ENCODE measurements at regions not wholly inside any gene's neighbourhood (a gene's known extent, or its start where the extent isn't known, plus 50 kb on each side); places are given as distances from the start of the nearest gene placed in this dataset.

GRCh38 chr1:177571485-177572076 lies 398.3 kb downstream of the SEC16B start:
- no peak overlapping the region for H2BK15ac ChIP-seq (ENCODE audit: low read depth, poor library complexity, severe bottlenecking)
- no peak overlapping the region for H2BK120ac ChIP-seq (ENCODE audit: low read depth, low read length)
- peaks cover 0 to under 1% of the 10 kb centered on the region in 2 experiments for H3K27me3 ChIP-seq (ENCODE audit: control insufficient read depth in 1 of 2, insufficient read depth in 1 of 2, low read length in 2 of 2)
- no peak overlapping the region for H2AFZ ChIP-seq (ENCODE audit: low read depth, low read length)
- no peak overlapping the region for H3K4me3 ChIP-seq (ENCODE audit: insufficient read depth in 1 of 2, low read depth in 1 of 2, low read length in 2 of 2)
- no peak overlapping the region for H4K8ac ChIP-seq (ENCODE audit: low read length)
- H2BK5ac ChIP-seq (ENCODE audit: low read depth, low read length, poor library complexity, severe bottlenecking): no peak overlapping the region
- no peak overlapping the region for H3K4me2 ChIP-seq (ENCODE audit: low read length, poor library complexity, severe bottlenecking)
- H3K4me1 ChIP-seq (ENCODE audit: control insufficient read depth, insufficient read depth, low read depth, low read length): no peaks in the 10 kb centered on the region
- H3K9ac ChIP-seq (ENCODE audit: low read length): no peak overlapping the region
- H3K79me1 ChIP-seq (replicated peaks; ENCODE audit: low read length, poor library complexity, severe bottlenecking): no peaks in the 10 kb centered on the region
- no peaks in the 10 kb centered on the region for H3K36me3 ChIP-seq (ENCODE audit: control insufficient read depth in 1 of 2, insufficient read depth in 2 of 2, low read depth in 1 of 2, low read length in 2 of 2)
- no peak overlapping the region for H3K4ac ChIP-seq (ENCODE audit: low read depth in 1 of 2, low read length in 2 of 2)
- no peaks in the 10 kb centered on the region for H3K9me3 ChIP-seq (ENCODE audit: control insufficient read depth, low read length)
- H3K27ac ChIP-seq (ENCODE audit: low read length, poor library complexity, severe bottlenecking): no peak overlapping the region
- no peak for DNase-seq
- H2AK5ac ChIP-seq (ENCODE audit: low read length, severe bottlenecking): no peak overlapping the region
- no peak overlapping the region for H4K91ac ChIP-seq (ENCODE audit: low read length)
- no peak overlapping the region for H2BK12ac ChIP-seq (ENCODE audit: low read length in 2 of 2)
- H3K23ac ChIP-seq (ENCODE audit: low read length in 2 of 2): no peak overlapping the region
- whole genome bisulfite sequencing: 70% methylated on average over 4 of the region's 5 CpGs
- H3K18ac ChIP-seq (ENCODE audit: low read depth in 1 of 2, low read length in 2 of 2): no peak overlapping the region
- no peak overlapping the region for H3K14ac ChIP-seq (ENCODE audit: low read length in 2 of 2)

GRCh38 chr1:177571076-177571475 lies 398.8 kb downstream of the SEC16B start:
- H3K79me1 ChIP-seq (replicated peaks; ENCODE audit: low read length, poor library complexity, severe bottlenecking): no peaks in the 10 kb centered on the region
- no peak overlapping the region for H3K4ac ChIP-seq (ENCODE audit: low read depth in 1 of 2, low read length in 2 of 2)
- no peak overlapping the region for H4K8ac ChIP-seq (ENCODE audit: low read length)
- H3K27ac ChIP-seq (ENCODE audit: low read length, poor library complexity, severe bottlenecking): no peak overlapping the region
- WGBS: no CpG with 5 or more reads among the region's 1 CpG
- H3K14ac ChIP-seq (ENCODE audit: low read length in 2 of 2): no peak overlapping the region
- H2AFZ ChIP-seq (ENCODE audit: low read depth, low read length): no peak overlapping the region
- H4K91ac ChIP-seq (ENCODE audit: low read length): no peak overlapping the region
- H3K36me3 ChIP-seq (ENCODE audit: control insufficient read depth in 1 of 2, insufficient read depth in 2 of 2, low read depth in 1 of 2, low read length in 2 of 2): no peaks in the 10 kb centered on the region
- no peaks in the 10 kb centered on the region for H3K9me3 ChIP-seq (ENCODE audit: control insufficient read depth, low read length)
- H2BK5ac ChIP-seq (ENCODE audit: low read depth, low read length, poor library complexity, severe bottlenecking): no peak overlapping the region
- no peak overlapping the region for H3K23ac ChIP-seq (ENCODE audit: low read length in 2 of 2)
- no peak overlapping the region for H3K18ac ChIP-seq (ENCODE audit: low read depth in 1 of 2, low read length in 2 of 2)
- H3K27me3 ChIP-seq (ENCODE audit: control insufficient read depth in 1 of 2, insufficient read depth in 1 of 2, low read length in 2 of 2): no peaks in the 10 kb centered on the region
- no peak overlapping the region for H2BK12ac ChIP-seq (ENCODE audit: low read length in 2 of 2)
- H2BK120ac ChIP-seq (ENCODE audit: low read depth, low read length): no peak overlapping the region
- no peak overlapping the region for H3K4me2 ChIP-seq (ENCODE audit: low read length, poor library complexity, severe bottlenecking)
- no peak overlapping the region for H2AK5ac ChIP-seq (ENCODE audit: low read length, severe bottlenecking)
- H3K4me3 ChIP-seq (ENCODE audit: insufficient read depth in 1 of 2, low read depth in 1 of 2, low read length in 2 of 2): no peak overlapping the region
- no peak for DNase-seq
- no peak overlapping the region for H3K9ac ChIP-seq (ENCODE audit: low read length)
- H2BK15ac ChIP-seq (ENCODE audit: low read depth, poor library complexity, severe bottlenecking): no peak overlapping the region
- H3K4me1 ChIP-seq (ENCODE audit: control insufficient read depth, insufficient read depth, low read depth, low read length): no peaks in the 10 kb centered on the region

GRCh38 chr1:177569476-177569875 lies 398.7 kb downstream of the BRINP2 start:
- no peak for DNase-seq
- Histone ChIP-seq H3K9ac (ENCODE audit: low read length) (no peak overlapping the region), H3K27me3 (ENCODE audit: control insufficient read depth in 1 of 2, insufficient read depth in 1 of 2, low read length in 2 of 2) (no peaks in the 10 kb centered on the region), H2BK5ac (ENCODE audit: low read depth, low read length, poor library complexity, severe bottlenecking) (no peak overlapping the region), H3K36me3 (ENCODE audit: control insufficient read depth in 1 of 2, insufficient read depth in 2 of 2, low read depth in 1 of 2, low read length in 2 of 2) (no peaks in the 10 kb centered on the region), H4K91ac (ENCODE audit: low read length) (no peak overlapping the region), H3K4ac (ENCODE audit: low read depth in 1 of 2, low read length in 2 of 2) (no peak overlapping the region), H2BK15ac (ENCODE audit: low read depth, poor library complexity, severe bottlenecking) (no peak overlapping the region), H3K23ac (ENCODE audit: low read length in 2 of 2) (no peak overlapping the region), H3K27ac (ENCODE audit: low read length, poor library complexity, severe bottlenecking) (no peak overlapping the region), H3K4me1 (ENCODE audit: control insufficient read depth, insufficient read depth, low read depth, low read length) (no peaks in the 10 kb centered on the region), H3K4me3 (ENCODE audit: insufficient read depth in 1 of 2, low read depth in 1 of 2, low read length in 2 of 2) (no peak overlapping the region), H2AFZ (ENCODE audit: low read depth, low read length) (no peak overlapping the region), H2BK12ac (ENCODE audit: low read length in 2 of 2) (no peak overlapping the region), H2AK5ac (ENCODE audit: low read length, severe bottlenecking) (no peak overlapping the region), H3K9me3 (ENCODE audit: control insufficient read depth, low read length) (no peaks in the 10 kb centered on the region), H3K14ac (ENCODE audit: low read length in 2 of 2) (no peak overlapping the region), H3K79me1 (replicated peaks; ENCODE audit: low read length, poor library complexity, severe bottlenecking) (no peaks in the 10 kb centered on the region), H2BK120ac (ENCODE audit: low read depth, low read length) (no peak overlapping the region), H3K18ac (ENCODE audit: low read depth in 1 of 2, low read length in 2 of 2) (no peak overlapping the region), H3K4me2 (ENCODE audit: low read length, poor library complexity, severe bottlenecking) (no peak overlapping the region), H4K8ac (ENCODE audit: low read length) (no peak overlapping the region)
- WGBS: 81% methylated on average over 3 of the region's 3 CpGs

- H3K27ac ChIP-seq (ENCODE audit: low read length, poor library complexity, severe bottlenecking): no peak overlapping the region
- no peak overlapping the region for H3K4me3 ChIP-seq (ENCODE audit: insufficient read depth in 1 of 2, low read depth in 1 of 2, low read length in 2 of 2)
- H2AFZ ChIP-seq (ENCODE audit: low read depth, low read length): no peak overlapping the region
- WGBS: 71% methylated on average over 4 of the region's 4 CpGs
- H2BK120ac ChIP-seq (ENCODE audit: low read depth, low read length): no peak overlapping the region
- H3K4me1 ChIP-seq (ENCODE audit: control insufficient read depth, insufficient read depth, low read depth, low read length): no peaks in the 10 kb centered on the region
- H3K23ac ChIP-seq (ENCODE audit: low read length in 2 of 2): no peak overlapping the region
- no peaks in the 10 kb centered on the region for H3K9me3 ChIP-seq (ENCODE audit: control insufficient read depth, low read length)
- no peaks in the 10 kb centered on the region for H3K79me1 ChIP-seq (replicated peaks; ENCODE audit: low read length, poor library complexity, severe bottlenecking)
- H2BK15ac ChIP-seq (ENCODE audit: low read depth, poor library complexity, severe bottlenecking): no peak overlapping the region
- no peak overlapping the region for H3K18ac ChIP-seq (ENCODE audit: low read depth in 1 of 2, low read length in 2 of 2)
- no peak overlapping the region for H4K8ac ChIP-seq (ENCODE audit: low read length)
- H2BK12ac ChIP-seq (ENCODE audit: low read length in 2 of 2): no peak overlapping the region
- no peak overlapping the region for H3K4me2 ChIP-seq (ENCODE audit: low read length, poor library complexity, severe bottlenecking)
- no peak overlapping the region for H3K4ac ChIP-seq (ENCODE audit: low read depth in 1 of 2, low read length in 2 of 2)
- no peak overlapping the region for H4K91ac ChIP-seq (ENCODE audit: low read length)
- H2BK5ac ChIP-seq (ENCODE audit: low read depth, low read length, poor library complexity, severe bottlenecking): no peak overlapping the region
- H3K14ac ChIP-seq (ENCODE audit: low read length in 2 of 2): no peak overlapping the region
- H3K27me3 ChIP-seq (ENCODE audit: control insufficient read depth in 1 of 2, insufficient read depth in 1 of 2, low read length in 2 of 2): no peaks in the 10 kb centered on the region
- no peak overlapping the region for H3K9ac ChIP-seq (ENCODE audit: low read length)
- no peak for DNase-seq
- H3K36me3 ChIP-seq (ENCODE audit: control insufficient read depth in 1 of 2, insufficient read depth in 2 of 2, low read depth in 1 of 2, low read length in 2 of 2): no peaks in the 10 kb centered on the region
- H2AK5ac ChIP-seq (ENCODE audit: low read length, severe bottlenecking): no peak overlapping the region
These were observed 397.9 kb downstream of the BRINP2 start for GRCh38 chr1:177568622-177569021.

All from mesenchymal stem cell (in vitro differentiated cells and primary cell).